Liver (tissue), 8 donors: ENCODE measurements at regions not wholly inside any gene's neighbourhood (a gene's known extent, or its start where the extent isn't known, plus 50 kb on each side); places are given as distances from the start of the nearest gene placed in this dataset.
"Not testable (repeated sequence)": the region's sequence is repeated elsewhere in the genome, so short reads cannot be mapped to it uniquely, and the experiment has no call there.

Source experiments
- DNase-seq: peaks from one replicate; pipeline ENCODE4 v3.0.0-alpha.2; 2017; ENCODE audit warnings: low spot score
- H3K27ac ChIP-seq, 2 donors: one replicate each; pipeline ENCODE4 v1.7.0; 2013; ENCODE audit warnings: inconsistent platforms in 2 of 2, low read length in 2 of 2, control low read depth in 1 of 2, low read depth in 1 of 2, mild to moderate bottlenecking in 1 of 2
- H3K27me3 ChIP-seq, 4 donors: one replicate each; pipeline versions ENCODE4 v1.6.1 to v1.7.0; 2013; ENCODE audit warnings: low read length in 3 of 4, inconsistent platforms in 1 of 4, mild to moderate bottlenecking in 1 of 4, moderate library complexity in 1 of 4; ENCODE audit not compliant: control insufficient read depth in 4 of 4, insufficient read depth in 4 of 4
- H3K36me3 ChIP-seq, 4 donors: one replicate each; pipeline versions ENCODE4 v1.6.1 to v1.7.0; 2013; ENCODE audit warnings: low read length in 3 of 4, mild to moderate bottlenecking in 3 of 4, low read depth in 1 of 4, moderate library complexity in 1 of 4; ENCODE audit not compliant: control insufficient read depth in 4 of 4, insufficient read depth in 3 of 4
- H3K4me1 ChIP-seq, 4 donors: one replicate each; pipeline versions ENCODE4 v1.6.1 to v1.7.0; 2013; ENCODE audit warnings: low read length in 3 of 4, mild to moderate bottlenecking in 3 of 4, moderate library complexity in 1 of 4; ENCODE audit not compliant: control insufficient read depth in 4 of 4, insufficient read depth in 4 of 4
- H3K4me3 ChIP-seq, 3 donors: one replicate each; pipeline versions ENCODE4 v1.6.1 to v1.7.0; 2013; ENCODE audit warnings: low read length in 3 of 3, control low read depth in 1 of 3, low read depth in 1 of 3, mild to moderate bottlenecking in 1 of 3
- H3K9ac ChIP-seq, 2 donors: one replicate each; pipeline ENCODE4 v1.7.0; 2013; ENCODE audit warnings: low read length in 2 of 2, mild to moderate bottlenecking in 2 of 2, moderate library complexity in 2 of 2, control low read depth in 1 of 2, low read depth in 1 of 2
- H3K9me3 ChIP-seq, 4 donors: one replicate each; pipeline versions ENCODE4 v1.6.1 to v1.7.0; 2013; ENCODE audit warnings: low read length in 3 of 4; ENCODE audit not compliant: control insufficient read depth in 4 of 4
- EGR1 ChIP-seq, 2 donors: IDR thresholded peaks; 2 replicates each; pipeline ENCODE4 v1.6.1; 2016 to 2018; ENCODE audit warnings: antibody characterized with exemption in 2 of 2, low read depth in 2 of 2
- FOXA1 ChIP-seq: IDR thresholded peaks from 2 replicates; pipeline ENCODE4 v1.6.1; 2016; ENCODE audit warnings: antibody characterized with exemption
- FOXA2 ChIP-seq: IDR thresholded peaks from 2 replicates; pipeline ENCODE4 v1.6.1; 2016; ENCODE audit warnings: antibody characterized with exemption
- GABPA ChIP-seq, 2 donors: IDR thresholded peaks in 1 of 2; conservative IDR thresholded peaks in 1 of 2; 2 replicates each; pipeline ENCODE4 v1.6.1; 2016; ENCODE audit warnings: antibody characterized with exemption in 2 of 2, mild to moderate bottlenecking in 1 of 2, moderate library complexity in 1 of 2
- HNF4A ChIP-seq, 2 donors: conservative IDR thresholded peaks; 2 replicates each; pipeline ENCODE4 v1.6.1; 2016; ENCODE audit warnings: antibody characterized with exemption in 2 of 2, mild to moderate bottlenecking in 2 of 2
- HNF4G ChIP-seq: IDR thresholded peaks from 2 replicates; pipeline ENCODE4 v1.6.1; 2016; ENCODE audit warnings: antibody characterized with exemption
- JUND ChIP-seq, 2 donors: IDR thresholded peaks; 2 replicates each; pipeline ENCODE4 v1.6.1; 2016; ENCODE audit warnings: antibody characterized with exemption in 2 of 2
- RAD21 ChIP-seq, 2 donors: IDR thresholded peaks; 2 replicates each; pipeline ENCODE4 v1.6.1; 2016; ENCODE audit warnings: antibody characterized with exemption in 2 of 2, mild to moderate bottlenecking in 2 of 2
- RXRA ChIP-seq, 2 donors: IDR thresholded peaks; 2 replicates each; pipeline ENCODE4 v1.6.1; 2017 to 2018; ENCODE audit warnings: antibody characterized with exemption in 2 of 2, mild to moderate bottlenecking in 1 of 2
- TAF1 ChIP-seq: conservative IDR thresholded peaks from 2 replicates; pipeline ENCODE4 v1.6.1; 2016; ENCODE audit warnings: antibody characterized with exemption, mild to moderate bottlenecking
- WGBS: extraction: QIAGEN DNeasy Blood & Tissue Kit; methylation state at CpG from one replicate; pipeline ENCODE4 v1.1.7; 2013; 5-methylcytosine and 5-hydroxymethylcytosine counted together
- TF ChIP-seq, protein P1 (sequence below): fragments of 150-350 bp; IDR thresholded peaks from 2 replicates; pipeline ENCODE4 v1.5.1; 2017; ENCODE audit warnings: improper control_type of control experiment, low read depth, low read length; ENCODE audit not compliant: missing input control
- TF ChIP-seq, protein P2 (sequence below): IDR thresholded peaks from 2 replicates; pipeline ENCODE4 v1.6.1; 2016; ENCODE audit warnings: antibody characterized with exemption
- donor health status: healthy.
- donor health status: healthy.
- donor health status: healthy.
- donor health status: healthy.
- donor health status: healthy.

DNA sequence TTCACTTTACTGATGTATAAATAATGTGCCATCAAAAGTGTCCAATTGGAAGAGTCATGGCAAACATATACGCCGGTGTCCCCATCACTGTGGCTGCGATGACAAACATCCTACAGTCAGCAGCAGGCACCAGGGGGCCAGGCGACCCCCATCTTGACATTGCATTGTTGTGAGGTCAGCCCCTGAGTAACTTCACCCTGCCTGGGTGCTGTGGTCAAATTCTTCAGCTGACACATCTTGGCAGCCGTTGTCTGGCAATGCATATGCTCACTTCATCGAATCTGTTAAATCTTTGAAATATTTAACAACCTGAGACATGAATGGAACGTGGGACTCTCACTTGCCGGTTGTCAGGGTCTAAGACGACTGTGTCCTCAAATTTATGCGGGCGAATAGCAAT, 430.9 kb downstream of the BRD1 start (continued):
- TF ChIP-seq, protein P1, sequence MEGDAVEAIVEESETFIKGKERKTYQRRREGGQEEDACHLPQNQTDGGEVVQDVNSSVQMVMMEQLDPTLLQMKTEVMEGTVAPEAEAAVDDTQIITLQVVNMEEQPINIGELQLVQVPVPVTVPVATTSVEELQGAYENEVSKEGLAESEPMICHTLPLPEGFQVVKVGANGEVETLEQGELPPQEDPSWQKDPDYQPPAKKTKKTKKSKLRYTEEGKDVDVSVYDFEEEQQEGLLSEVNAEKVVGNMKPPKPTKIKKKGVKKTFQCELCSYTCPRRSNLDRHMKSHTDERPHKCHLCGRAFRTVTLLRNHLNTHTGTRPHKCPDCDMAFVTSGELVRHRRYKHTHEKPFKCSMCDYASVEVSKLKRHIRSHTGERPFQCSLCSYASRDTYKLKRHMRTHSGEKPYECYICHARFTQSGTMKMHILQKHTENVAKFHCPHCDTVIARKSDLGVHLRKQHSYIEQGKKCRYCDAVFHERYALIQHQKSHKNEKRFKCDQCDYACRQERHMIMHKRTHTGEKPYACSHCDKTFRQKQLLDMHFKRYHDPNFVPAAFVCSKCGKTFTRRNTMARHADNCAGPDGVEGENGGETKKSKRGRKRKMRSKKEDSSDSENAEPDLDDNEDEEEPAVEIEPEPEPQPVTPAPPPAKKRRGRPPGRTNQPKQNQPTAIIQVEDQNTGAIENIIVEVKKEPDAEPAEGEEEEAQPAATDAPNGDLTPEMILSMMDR: no peak
- TF ChIP-seq EGR1 (IDR thresholded peaks at IDR 0.05; ENCODE audit: low read depth in 2 of 2): no peak
- no peak for TF ChIP-seq JUND (IDR thresholded peaks at IDR 0.05)
- TF ChIP-seq RXRA (IDR thresholded peaks at IDR 0.05): no peak
- TF ChIP-seq, protein P2, sequence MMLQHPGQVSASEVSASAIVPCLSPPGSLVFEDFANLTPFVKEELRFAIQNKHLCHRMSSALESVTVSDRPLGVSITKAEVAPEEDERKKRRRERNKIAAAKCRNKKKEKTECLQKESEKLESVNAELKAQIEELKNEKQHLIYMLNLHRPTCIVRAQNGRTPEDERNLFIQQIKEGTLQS: no peak
- no peak for TF ChIP-seq FOXA1

DNA sequence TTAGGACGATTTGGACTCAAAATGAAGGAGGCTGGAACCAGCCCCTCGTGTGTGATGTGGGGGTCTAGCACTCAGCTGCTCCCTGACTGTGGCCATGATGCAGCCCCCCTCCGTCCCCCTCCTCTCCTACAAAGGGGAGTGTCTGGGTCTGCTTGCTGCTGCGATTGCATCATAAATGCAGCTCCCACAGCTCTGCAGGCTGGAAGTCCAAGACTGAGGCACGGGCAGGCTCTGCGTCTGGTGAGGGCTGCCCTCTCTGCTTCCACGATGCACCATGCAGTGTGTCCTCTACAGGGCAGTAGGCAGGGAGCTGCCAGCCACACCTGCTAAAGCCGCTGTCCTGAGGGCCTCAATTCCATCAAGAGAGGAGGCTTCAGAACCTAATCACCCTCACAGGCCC, 432.1 kb downstream of the BRD1 start:
- no peaks in the 10 kb centered on the region for H3K4me1 ChIP-seq
- WGBS: 68% methylated on average over 8 of the region's 8 CpGs
- no peak for DNase-seq
- H3K9ac ChIP-seq: no peak overlapping the region
- H3K4me3 ChIP-seq: no peak overlapping the region
- H3K36me3 ChIP-seq: no peaks in the 10 kb centered on the region
- no peak overlapping the region for H3K27ac ChIP-seq
- peaks cover 0 to 9% (median 2%) of the 10 kb centered on the region in 4 donors for H3K27me3 ChIP-seq
- no peak for TF ChIP-seq FOXA2
- TF ChIP-seq FOXA1: no peak
- no peak for TF ChIP-seq GABPA (IDR thresholded peaks at IDR 0.05 in 1 of 2, conservative IDR thresholded peaks at IDR 0.05 in 1 of 2)
- TF ChIP-seq, protein P2: no peak
- TF ChIP-seq EGR1 (IDR thresholded peaks at IDR 0.05; ENCODE audit: low read depth in 2 of 2): no peak
- TF ChIP-seq HNF4G: no peak
- TF ChIP-seq TAF1: no peak
- TF ChIP-seq JUND (IDR thresholded peaks at IDR 0.05): no peak
- no peak for TF ChIP-seq RXRA (IDR thresholded peaks at IDR 0.05)
- H3K9me3 ChIP-seq: no peaks in the 10 kb centered on the region

DNA sequence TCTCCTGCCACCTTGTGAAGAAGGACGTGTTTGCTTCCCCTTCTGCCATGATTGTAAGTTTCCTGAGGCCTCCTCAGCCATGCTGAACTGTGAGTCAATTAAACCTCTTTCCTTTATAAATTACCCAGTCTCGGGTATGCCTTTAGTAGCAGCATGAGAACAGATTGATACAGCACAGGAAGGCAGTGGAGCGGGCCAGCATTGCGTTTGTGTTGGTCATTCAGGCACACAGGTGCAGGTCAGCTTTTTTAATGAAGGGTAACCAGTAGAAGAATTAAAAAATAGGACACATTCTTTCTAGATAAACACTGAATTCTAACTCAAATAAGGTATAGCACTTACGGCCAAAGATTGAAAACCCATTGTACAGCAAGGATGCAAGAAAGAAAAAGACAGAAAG, 432.6 kb downstream of the BRD1 start:
- not testable (repeated sequence) for H3K4me1 ChIP-seq, H3K4me3 ChIP-seq, H3K27me3 ChIP-seq, H3K36me3 ChIP-seq, DNase-seq, H3K9me3 ChIP-seq, H3K9ac ChIP-seq, H3K27ac ChIP-seq
- 85% methylated on average over 5 of the region's 5 CpGs for WGBS

DNA sequence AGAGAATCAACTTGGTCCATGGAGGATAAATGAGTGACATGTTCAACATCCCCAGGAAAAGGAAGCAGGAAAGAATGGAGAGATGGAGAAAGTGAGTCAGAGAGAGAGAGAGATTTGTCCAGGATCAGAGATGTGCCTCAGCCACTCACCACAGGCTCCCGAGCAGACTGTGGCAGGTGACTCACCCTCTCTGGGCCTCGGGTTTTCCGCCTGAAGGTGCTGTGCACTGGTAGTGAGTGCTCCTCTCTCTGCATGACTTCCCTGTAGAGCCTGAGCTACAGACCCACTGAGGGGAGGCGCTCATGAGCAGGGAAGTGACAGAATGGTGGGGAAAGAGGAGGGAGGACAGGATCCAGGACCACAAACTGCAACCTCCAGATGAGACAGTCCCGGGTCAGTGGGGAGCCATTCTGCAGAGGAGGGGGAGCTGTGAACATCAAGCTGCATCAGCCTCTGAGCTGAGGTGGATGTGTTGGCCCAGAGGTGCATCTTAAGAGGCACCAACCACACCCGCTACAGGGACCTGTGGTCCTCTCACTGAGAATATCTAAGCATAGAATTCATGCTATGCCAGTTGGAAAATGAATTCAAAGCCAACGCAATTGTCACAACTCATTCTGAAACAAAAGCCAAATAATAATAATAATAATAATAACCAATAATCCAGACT, 433.4 kb downstream of the BRD1 start:
- Histone ChIP-seq H3K27me3 (peaks cover 0 to 6% (median 2%) of the 10 kb centered on the region in 4 donors), H3K4me3 (no peak overlapping the region), H3K4me1 (no peaks in the 10 kb centered on the region), H3K27ac (no peak overlapping the region), H3K36me3 (no peaks in the 10 kb centered on the region), H3K9ac (no peak overlapping the region), H3K9me3 (no peaks in the 10 kb centered on the region)
- TF ChIP-seq, protein P2: no peak
- no peak for TF ChIP-seq RAD21 (IDR thresholded peaks at IDR 0.05)
- TF ChIP-seq GABPA (IDR thresholded peaks at IDR 0.05 in 1 of 2, conservative IDR thresholded peaks at IDR 0.05 in 1 of 2): no peak
- no peak for TF ChIP-seq HNF4A (conservative IDR thresholded peaks at IDR 0.05)
- DNase-seq: no peak
- WGBS: 84% methylated on average over 7 of the region's 7 CpGs
